ENCODE measurements at regions not wholly inside any gene's neighbourhood (a gene's known extent, or its start where the extent isn't known, plus 50 kb on each side); places are given as distances from the start of the nearest gene placed in this dataset.

GRCh38 chr12:62001424-62001823 is 258.8 kb upstream of the USP15 start:
- TF ChIP-seq CTCF (IDR thresholded peaks at IDR 0.05) (no peak), POLR2A (IDR thresholded peaks at IDR 0.05) (no peak)

Data from sigmoid colon (tissue), 3 donors.